T follicular helper cell (primary cell): ENCODE measurements at regions not wholly inside any gene's neighbourhood (a gene's known extent, or its start where the extent isn't known, plus 50 kb on each side); places are given as distances from the start of the nearest gene placed in this dataset.

Experiments used
- DNase-seq: peaks from one replicate; pipeline ENCODE4 v3.0.0-alpha.2; 2020; ENCODE audit warnings: low read depth

GRCh38 chr15:62573876-62574275 is 408.8 kb upstream of the C2CD4B start:
- DNase-seq = no peak

GRCh38 chr15:62578546-62578945 is 413.5 kb upstream of the C2CD4B start:
- no peak for DNase-seq

- no peak for DNase-seq
Observed at GRCh38 chr15:62578960-62579359, 413.9 kb upstream of the C2CD4B start.

GRCh38 chr15:62579842-62580241 is 414.8 kb upstream of the C2CD4B start:
- no peak for DNase-seq

- DNase-seq = no peak
Observed at GRCh38 chr15:62582580-62582979, 417.5 kb upstream of the C2CD4B start.

- no peak for DNase-seq
Observed at GRCh38 chr15:62584301-62585235, 419.5 kb upstream of the C2CD4B start.

- no peak for DNase-seq
Observed at GRCh38 chr15:62588938-62589670, 424.0 kb upstream of the C2CD4B start.

- DNase-seq = no peak
Observed at GRCh38 chr15:62591842-62592838, 427.1 kb upstream of the C2CD4B start.

- DNase-seq = no peak
Observed at GRCh38 chr15:62592920-62593319, 427.8 kb upstream of the C2CD4B start.

GRCh38 chr15:62593681-62594399 is 428.8 kb upstream of the C2CD4B start:
- DNase-seq = no peak

- no peak for DNase-seq
Observed at GRCh38 chr15:62598217-62598616, 433.1 kb upstream of the C2CD4B start.

- DNase-seq = no peak
Observed at GRCh38 chr15:62599791-62600777, 435.0 kb upstream of the C2CD4B start.

- DNase-seq = no peak
Observed at GRCh38 chr15:62601777-62602545, 436.9 kb upstream of the C2CD4B start.

GRCh38 chr15:62603742-62604141 is 438.7 kb upstream of the C2CD4B start:
- no peak for DNase-seq

GRCh38 chr15:62605282-62605681 is 437.3 kb upstream of the TPM1 start:
- no peak for DNase-seq

- DNase-seq = no peak
Observed at GRCh38 chr15:62606376-62607113, 436.0 kb upstream of the TPM1 start.

- no peak for DNase-seq
Observed at GRCh38 chr15:62607114-62607462, 435.5 kb upstream of the TPM1 start.

- DNase-seq = no peak
Observed at GRCh38 chr15:62607643-62608042, 434.9 kb upstream of the TPM1 start.

- no peak for DNase-seq
Observed at GRCh38 chr15:62608369-62608768, 434.2 kb upstream of the TPM1 start.
